ENCODE measurements at regions not wholly inside any gene's neighbourhood (a gene's known extent, or its start where the extent isn't known, plus 50 kb on each side); places are given as distances from the start of the nearest gene placed in this dataset.
A peak's percentile ranks its signal among the peaks of the same experiment; 100 is the strongest.
"Not testable (repeated sequence)": the region's sequence is repeated elsewhere in the genome, so short reads cannot be mapped to it uniquely, and the experiment has no call there.

DNA sequence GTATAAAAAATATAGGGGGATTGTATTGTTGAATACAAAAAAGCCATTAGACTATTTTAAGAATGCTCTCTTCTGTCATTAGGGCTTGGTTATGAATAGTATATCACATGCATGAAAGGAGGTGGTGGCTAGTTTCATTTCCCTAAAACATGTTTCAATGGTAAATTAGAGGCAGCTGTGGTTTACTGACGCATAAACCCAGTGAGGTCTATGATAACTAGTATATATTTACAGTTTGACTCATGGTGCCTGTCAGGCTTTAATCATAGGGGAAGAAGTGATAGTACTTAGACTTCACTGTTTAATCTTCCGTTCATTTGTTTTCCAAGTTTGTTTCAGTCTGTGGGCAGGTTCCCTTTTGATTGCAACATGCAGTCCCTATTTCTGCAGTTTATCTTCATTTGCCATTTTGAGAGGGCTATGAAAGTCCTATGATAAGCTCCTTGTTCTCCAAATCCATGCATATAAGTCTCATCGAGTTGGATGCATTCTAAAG lies 55.1 kb upstream of the MAP4K3 start:
- Histone ChIP-seq H3F3A (ENCODE audit: insufficient read depth) (peaks cover 49% of the 10 kb centered on the region), H3K27me3 (replicated peaks; ENCODE audit: insufficient read depth) (no peaks in the 10 kb centered on the region), H3K4me2 (ENCODE audit: unreplicated experiment) (peak overlapping the region; percentile 61), H2AFZ (no peak overlapping the region), H3K9me2 (ENCODE audit: insufficient read depth) (no peaks in the 10 kb centered on the region), H3K27ac (peak overlapping the region; percentile 63), H4K20me1 (ENCODE audit: insufficient read depth) (no peaks in the 10 kb centered on the region), H3K36me3 (ENCODE audit: low read depth) (no peaks in the 10 kb centered on the region), H3K9me3 (ENCODE audit: low read depth) (no peaks in the 10 kb centered on the region), H3K9ac (peak overlapping the region; percentile 29; the same call in 1 of the 2 replicates), H3K79me2 (ENCODE audit: insufficient read depth) (no peaks in the 10 kb centered on the region), H3K4me1 (ENCODE audit: insufficient read depth) (peaks cover 51% of the 10 kb centered on the region), H3K4me3 (peak overlapping the region; percentile 32)
- DNase-seq = peak; percentile 95
- WGBS, 2 experiments (ENCODE audit: low coverage in 1 of 2, low lambda C conversion rate in 2 of 2, missing lambda C conversion rate in 2 of 2) = 1 to 3% methylated on average over 3 of the region's 3 CpGs
- TF ChIP-seq EZH2 (IDR thresholded peaks at IDR 0.05; ENCODE audit: insufficient read depth, poor library complexity, severe bottlenecking) = no peak
- peak; percentile 90 for TF ChIP-seq EZH2phosphoT487 (IDR thresholded peaks at IDR 0.05; ENCODE audit: insufficient read depth, low read depth)
- in situ Hi-C loops (cut with MboI) = no loop called here

DNA sequence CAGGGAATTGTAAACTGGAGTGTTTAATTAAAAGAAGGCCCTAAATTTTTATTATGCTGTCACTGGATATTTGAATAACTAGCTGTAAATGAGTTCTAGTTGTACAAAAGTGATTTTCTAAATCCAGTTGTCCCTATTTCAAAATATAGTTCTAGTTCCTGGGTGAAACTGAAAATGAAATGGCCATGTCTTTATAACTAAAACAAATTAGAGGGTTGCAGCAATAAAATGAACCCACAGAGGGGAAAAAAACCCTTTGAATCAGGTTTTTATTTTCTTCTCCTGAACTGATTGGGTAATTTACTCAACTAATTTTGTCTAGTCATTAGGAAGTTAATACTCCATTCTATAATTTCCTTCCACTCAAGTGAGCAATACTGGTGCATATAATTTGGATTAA lies 55.6 kb upstream of the MAP4K3 start:
- no peaks in the 10 kb centered on the region for H3K9me2 ChIP-seq (ENCODE audit: insufficient read depth)
- no peaks in the 10 kb centered on the region for H3K27me3 ChIP-seq (replicated peaks; ENCODE audit: insufficient read depth)
- H3K9me3 ChIP-seq (ENCODE audit: low read depth) = no peaks in the 10 kb centered on the region
- H3K4me3 ChIP-seq = peak overlapping the region; percentile 32
- peaks cover 46% of the 10 kb centered on the region for H3K4me1 ChIP-seq (ENCODE audit: insufficient read depth)
- DNase-seq = no peak
- H3K9ac ChIP-seq = peak overlapping the region; percentile 29; the same call in 1 of the 2 replicates
- in situ Hi-C loops (cut with MboI) = no loop called here
- H4K20me1 ChIP-seq (ENCODE audit: insufficient read depth) = no peaks in the 10 kb centered on the region
- H3K4me2 ChIP-seq (ENCODE audit: unreplicated experiment) = peak overlapping the region; percentile 61
- no peak overlapping the region for H2AFZ ChIP-seq
- TF ChIP-seq EZH2phosphoT487 (IDR thresholded peaks at IDR 0.05; ENCODE audit: insufficient read depth, low read depth) (no peak), EZH2 (IDR thresholded peaks at IDR 0.05; ENCODE audit: insufficient read depth, poor library complexity, severe bottlenecking) (no peak)
- peaks cover 43% of the 10 kb centered on the region for H3F3A ChIP-seq (ENCODE audit: insufficient read depth)
- H3K36me3 ChIP-seq (ENCODE audit: low read depth) = no peaks in the 10 kb centered on the region
- H3K27ac ChIP-seq = peak overlapping the region; percentile 63
- H3K79me2 ChIP-seq (ENCODE audit: insufficient read depth) = no peaks in the 10 kb centered on the region

DNA sequence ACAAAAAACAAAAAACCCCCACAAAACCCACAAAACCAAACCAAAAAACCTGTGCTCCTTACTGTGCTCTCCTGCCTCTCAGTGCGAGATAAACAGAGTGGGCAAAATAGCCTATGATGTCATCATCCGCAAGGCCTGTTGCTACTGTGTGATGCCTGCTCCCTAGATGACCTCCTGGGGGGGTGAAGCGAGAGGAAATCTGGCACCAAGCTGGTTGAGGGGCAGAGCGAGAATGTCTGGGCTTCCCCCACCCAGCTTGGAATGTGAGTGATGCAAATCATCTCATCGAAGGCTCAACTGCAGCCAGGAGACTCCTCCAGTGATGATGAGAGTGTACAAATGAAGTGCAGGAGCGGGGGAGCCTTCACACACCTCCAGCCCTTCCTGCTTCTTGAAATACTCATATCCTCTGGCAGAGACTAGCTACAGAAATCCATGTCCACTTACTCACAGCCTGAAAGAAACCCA lies 57.7 kb upstream of the MAP4K3 start:
- Histone ChIP-seq H3K9me2 (ENCODE audit: insufficient read depth) (no peaks in the 10 kb centered on the region), H3K4me2 (ENCODE audit: unreplicated experiment) (peak overlapping the region; percentile 0), H3K9me3 (ENCODE audit: low read depth) (no peaks in the 10 kb centered on the region), H4K20me1 (ENCODE audit: insufficient read depth) (no peaks in the 10 kb centered on the region), H3F3A (ENCODE audit: insufficient read depth) (peaks cover 34% of the 10 kb centered on the region), H3K9ac (no peak overlapping the region), H3K4me1 (ENCODE audit: insufficient read depth) (peaks cover 48% of the 10 kb centered on the region), H2AFZ (no peak overlapping the region), H3K27ac (peak overlapping the region; percentile 33), H3K4me3 (no peak overlapping the region), H3K79me2 (ENCODE audit: insufficient read depth) (no peaks in the 10 kb centered on the region), H3K27me3 (replicated peaks; ENCODE audit: insufficient read depth) (no peaks in the 10 kb centered on the region), H3K36me3 (ENCODE audit: low read depth) (no peaks in the 10 kb centered on the region)
- in situ Hi-C loops (cut with MboI) = no loop called here
- WGBS, 2 experiments (ENCODE audit: low coverage in 1 of 2, low lambda C conversion rate in 2 of 2, missing lambda C conversion rate in 2 of 2) = 0 to 2% methylated on average over 6 of the region's 6 CpGs
- TF ChIP-seq EZH2phosphoT487 (IDR thresholded peaks at IDR 0.05; ENCODE audit: insufficient read depth, low read depth) (peak; percentile 73; the same call in 1 of the 2 replicates), EZH2 (IDR thresholded peaks at IDR 0.05; ENCODE audit: insufficient read depth, poor library complexity, severe bottlenecking) (no peak)
- DNase-seq = peak; percentile 97

DNA sequence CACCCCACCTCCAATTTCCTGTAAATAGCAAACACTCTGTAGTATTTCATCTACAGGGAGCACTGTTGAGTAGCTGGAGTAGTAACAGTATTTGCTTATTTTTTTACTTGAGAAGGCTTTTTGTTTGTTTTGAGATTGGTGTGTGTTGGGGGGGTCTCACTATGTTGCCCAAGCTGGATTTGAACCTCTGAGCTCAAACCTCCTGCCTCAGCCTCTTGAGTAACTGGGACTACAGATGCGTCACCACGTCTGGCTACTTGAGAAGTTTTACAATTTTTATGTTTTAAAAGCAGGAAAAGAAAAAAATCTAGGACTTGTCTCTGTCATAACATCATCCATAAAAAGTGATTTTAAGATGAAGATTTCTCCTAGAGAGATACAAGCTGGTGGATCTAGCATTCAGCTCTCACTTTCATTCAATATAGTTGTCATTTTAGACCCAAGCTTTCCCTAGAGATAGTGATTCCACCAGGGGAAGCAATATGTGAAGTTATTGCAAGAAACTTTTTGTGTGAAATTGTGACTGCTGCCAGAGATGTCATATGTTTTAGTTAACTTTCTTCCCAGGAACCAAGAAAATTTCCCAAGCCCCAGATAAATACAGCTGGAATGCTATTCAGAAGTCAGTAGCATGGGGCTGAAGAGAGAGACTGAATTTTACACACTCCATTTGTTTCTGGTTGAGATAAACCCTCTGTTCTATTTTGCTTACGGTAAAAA lies 60.2 kb upstream of the MAP4K3 start:
- 63 to 65% methylated on average over 3 of the region's 3 CpGs for WGBS, 2 experiments (ENCODE audit: low coverage in 1 of 2, low lambda C conversion rate in 2 of 2, missing lambda C conversion rate in 2 of 2)
- Histone ChIP-seq H2AFZ (no peak overlapping the region), H3K27me3 (replicated peaks; ENCODE audit: insufficient read depth) (no peaks in the 10 kb centered on the region), H3K79me2 (ENCODE audit: insufficient read depth) (no peaks in the 10 kb centered on the region), H3K9me3 (ENCODE audit: low read depth) (no peaks in the 10 kb centered on the region), H3K4me3 (no peak overlapping the region), H3K9me2 (ENCODE audit: insufficient read depth) (no peaks in the 10 kb centered on the region), H3K4me2 (ENCODE audit: unreplicated experiment) (no peak overlapping the region), H3K4me1 (ENCODE audit: insufficient read depth) (peaks cover 39% of the 10 kb centered on the region), H4K20me1 (ENCODE audit: insufficient read depth) (no peaks in the 10 kb centered on the region), H3K36me3 (ENCODE audit: low read depth) (no peaks in the 10 kb centered on the region), H3F3A (ENCODE audit: insufficient read depth) (peaks cover 28% of the 10 kb centered on the region), H3K9ac (no peak overlapping the region), H3K27ac (no peak overlapping the region)
- TF ChIP-seq EZH2 (IDR thresholded peaks at IDR 0.05; ENCODE audit: insufficient read depth, poor library complexity, severe bottlenecking) (no peak), EZH2phosphoT487 (IDR thresholded peaks at IDR 0.05; ENCODE audit: insufficient read depth, low read depth) (no peak)
- DNase-seq = peak; percentile 28
- in situ Hi-C loops (cut with MboI) = no loop called here

DNA sequence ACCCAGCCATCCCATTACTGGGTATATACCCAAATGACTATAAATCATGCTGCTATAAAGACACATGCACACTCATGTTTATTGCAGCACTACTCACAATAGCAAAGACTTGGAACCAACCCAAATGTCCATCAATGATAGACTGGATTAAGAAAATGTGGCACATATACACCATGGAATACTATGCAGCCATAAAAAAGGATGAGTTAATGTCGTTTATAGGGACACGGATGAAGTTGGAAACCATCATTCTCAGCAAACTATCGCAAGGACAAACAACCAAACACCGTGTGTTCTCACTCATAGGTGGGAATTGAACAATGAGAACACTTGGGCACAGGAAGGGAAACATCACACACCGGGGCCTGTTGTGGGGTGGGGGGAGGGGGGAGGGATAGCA lies 61.1 kb upstream of the MAP4K3 start:
- H3K4me3 ChIP-seq; in situ Hi-C loops (cut with MboI); H3K9me2 ChIP-seq (ENCODE audit: insufficient read depth); H3K4me2 ChIP-seq (ENCODE audit: unreplicated experiment); H3K9me3 ChIP-seq (ENCODE audit: low read depth); DNase-seq; H3K79me2 ChIP-seq (ENCODE audit: insufficient read depth); H3K9ac ChIP-seq; H3K27ac ChIP-seq; H3K36me3 ChIP-seq (ENCODE audit: low read depth); H3K27me3 ChIP-seq (replicated peaks; ENCODE audit: insufficient read depth); H2AFZ ChIP-seq; H4K20me1 ChIP-seq (ENCODE audit: insufficient read depth): not testable (repeated sequence)
- Histone ChIP-seq H3F3A (ENCODE audit: insufficient read depth) (peaks cover 19% of the 10 kb centered on the region), H3K4me1 (ENCODE audit: insufficient read depth) (peaks cover 36% of the 10 kb centered on the region)
- 79 to 81% methylated on average over 5 of the region's 5 CpGs for WGBS, 2 experiments (ENCODE audit: low coverage in 1 of 2, low lambda C conversion rate in 2 of 2, missing lambda C conversion rate in 2 of 2)

Data from GM23248 (cell line).